HL-60 (cell line): ENCODE measurements at regions not wholly inside any gene's neighbourhood (a gene's known extent, or its start where the extent isn't known, plus 50 kb on each side); places are given as distances from the start of the nearest gene placed in this dataset.

Source experiments
- CTCF ChIP-seq: IDR thresholded peaks from one replicate; pipeline ENCODE4 v1.5.1; 2011; ENCODE audit warnings: low read length, control low read depth, inconsistent platforms; ENCODE audit not compliant: insufficient read depth
- GABPA ChIP-seq: IDR thresholded peaks from 2 replicates; pipeline ENCODE4 v1.6.1; 2012; ENCODE audit warnings: low read depth

DNA sequence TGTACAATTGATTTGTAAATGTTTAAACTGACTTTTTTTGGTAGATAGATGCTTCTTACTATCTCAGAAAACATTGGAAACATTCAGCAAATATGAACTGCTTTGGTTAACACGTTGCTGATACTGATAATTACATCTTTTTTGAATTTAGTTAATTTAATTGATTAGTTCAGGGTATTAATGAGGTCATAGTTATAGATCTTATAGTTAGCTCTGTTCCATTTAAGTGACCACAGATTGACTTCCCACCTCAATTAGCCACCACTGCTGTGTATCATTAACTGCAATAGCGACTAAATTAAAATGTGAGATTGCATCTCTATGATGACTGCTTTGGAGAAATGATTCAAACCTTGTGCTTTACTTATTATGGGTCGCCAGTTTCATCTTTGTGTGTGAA lies 407.1 kb upstream of the EDIL3 start:
- TF ChIP-seq CTCF = no peak
- TF ChIP-seq GABPA = no peak
